CD4-positive, alpha-beta T cell treated with Interleukin-6 for 4 hours (primary cell): ENCODE measurements at regions not wholly inside any gene's neighbourhood (a gene's known extent, or its start where the extent isn't known, plus 50 kb on each side); places are given as distances from the start of the nearest gene placed in this dataset.
"Not testable (repeated sequence)": the region's sequence is repeated elsewhere in the genome, so short reads cannot be mapped to it uniquely, and the experiment has no call there.

Experiments used
- DNase-seq: peaks from one replicate; pipeline ENCODE4 v3.0.0-alpha.2; 2020; ENCODE audit warnings: mixed read lengths

GRCh38 chr12:115297445-115297844, 613.5 kb upstream of the TBX3 start:
- DNase-seq = no peak

- no peak for DNase-seq
Measured at GRCh38 chr12:115296613-115297198, 612.7 kb upstream of the TBX3 start.

DNA sequence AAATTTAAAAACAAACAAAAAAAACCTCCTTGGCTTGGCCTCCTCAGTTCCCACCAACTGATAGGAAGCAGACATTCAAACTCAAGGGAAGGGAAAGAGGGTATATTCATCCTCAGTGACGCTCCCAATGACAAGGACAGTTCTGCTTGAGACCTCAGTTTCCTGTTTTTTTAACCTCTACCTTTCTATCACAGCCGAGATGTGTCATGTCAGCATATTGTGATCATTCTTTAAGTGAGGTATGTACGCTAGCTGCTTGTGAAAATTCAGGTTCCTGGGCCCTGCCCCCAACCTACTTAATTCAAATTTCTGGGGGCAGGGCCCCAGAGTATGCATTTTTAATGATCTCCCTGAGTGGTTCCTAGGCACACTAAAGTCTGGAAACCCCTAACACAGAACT, 611.9 kb upstream of the TBX3 start:
- DNase-seq = no peak

GRCh38 chr12:115294453-115295133, 610.6 kb upstream of the TBX3 start:
- DNase-seq = no peak

DNA sequence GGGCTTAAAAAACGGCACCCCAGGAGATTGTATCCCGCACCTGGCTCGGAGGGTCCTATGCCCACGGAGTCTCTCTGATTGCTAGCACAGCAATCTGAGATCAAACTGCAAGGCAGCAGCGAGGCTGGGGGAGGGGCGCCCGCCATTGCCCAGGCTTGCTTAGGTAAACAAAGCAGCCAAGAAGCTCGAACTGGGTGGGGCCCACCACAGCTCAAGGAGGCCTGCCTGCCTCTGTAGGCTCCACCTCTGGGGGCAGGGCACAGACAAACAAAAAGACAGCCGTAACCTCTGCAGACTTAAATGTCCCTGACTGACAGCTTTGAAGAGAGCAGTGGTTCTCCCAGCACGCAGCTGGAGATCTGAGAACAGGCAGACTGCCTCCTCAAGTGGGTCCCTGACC, 601.5 kb upstream of the TBX3 start:
- not testable (repeated sequence) for DNase-seq

- no peak for DNase-seq
Measured at GRCh38 chr12:115273456-115273855, 589.5 kb upstream of the TBX3 start.

- DNase-seq = no peak
Measured at GRCh38 chr12:115268451-115268850, 584.5 kb upstream of the TBX3 start.

GRCh38 chr12:115267891-115268290, 583.9 kb upstream of the TBX3 start:
- no peak for DNase-seq

GRCh38 chr12:115267464-115267863, 583.5 kb upstream of the TBX3 start:
- DNase-seq = no peak

DNA sequence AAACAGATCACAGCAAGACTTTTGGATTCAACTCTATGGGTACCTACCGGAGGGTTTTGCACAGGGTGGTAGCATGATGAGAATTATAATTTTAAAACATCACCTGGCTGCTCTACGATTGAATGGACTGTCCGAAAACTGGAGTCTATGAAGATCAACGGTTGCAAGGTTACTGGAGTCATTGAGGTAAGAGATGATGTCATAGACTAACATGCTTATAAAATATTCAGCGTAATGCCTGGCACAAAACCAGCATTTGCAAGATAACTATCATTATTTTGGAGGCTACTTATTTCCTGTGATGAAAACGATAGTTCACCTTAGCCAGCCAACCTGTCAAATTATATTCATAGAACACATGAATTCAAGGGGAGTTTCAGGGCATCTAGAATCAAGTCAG, 580.6 kb upstream of the TBX3 start:
- DNase-seq = no peak

DNA sequence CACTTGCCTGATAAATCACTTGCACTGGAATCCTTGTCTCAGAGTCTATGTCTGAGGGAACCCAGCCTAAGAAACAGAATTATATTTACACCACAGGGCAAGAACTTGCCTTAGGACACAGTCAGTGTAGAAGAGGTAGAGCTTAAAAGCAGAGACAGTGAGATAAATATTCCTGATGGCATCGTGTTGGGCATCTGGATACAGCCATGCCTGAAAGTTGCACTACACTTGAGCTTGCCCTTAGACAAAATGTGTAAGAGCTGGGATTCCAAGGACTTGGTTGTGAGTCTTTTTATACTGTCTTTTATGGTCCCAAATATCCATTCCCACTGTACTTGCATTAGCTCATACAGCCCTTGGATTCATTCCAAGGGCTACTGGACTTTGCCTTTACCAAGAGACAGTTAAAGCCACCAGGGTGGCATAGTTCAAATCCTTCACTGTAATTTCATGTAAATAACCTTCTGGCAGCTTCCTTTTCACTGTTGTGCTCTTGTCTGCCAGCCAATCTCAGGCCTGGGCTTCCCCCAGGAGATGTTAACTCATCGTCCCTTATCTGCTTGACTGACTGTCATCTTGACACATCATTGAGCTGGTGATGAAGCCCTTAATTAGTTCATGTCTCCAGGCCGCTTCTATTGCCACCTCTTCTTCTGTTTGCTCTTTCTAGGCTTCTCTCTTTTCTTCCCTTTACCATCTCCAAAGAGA, 577.9 kb upstream of the TBX3 start:
- no peak for DNase-seq

- no peak for DNase-seq
Measured at GRCh38 chr12:115260762-115261675, 577.0 kb upstream of the TBX3 start.

GRCh38 chr12:115259968-115260747, 576.2 kb upstream of the TBX3 start:
- DNase-seq = no peak

- no peak for DNase-seq
Measured at GRCh38 chr12:115257791-115258190, 573.8 kb upstream of the TBX3 start.

GRCh38 chr12:115255962-115256361, 572.0 kb upstream of the TBX3 start:
- DNase-seq = no peak

DNA sequence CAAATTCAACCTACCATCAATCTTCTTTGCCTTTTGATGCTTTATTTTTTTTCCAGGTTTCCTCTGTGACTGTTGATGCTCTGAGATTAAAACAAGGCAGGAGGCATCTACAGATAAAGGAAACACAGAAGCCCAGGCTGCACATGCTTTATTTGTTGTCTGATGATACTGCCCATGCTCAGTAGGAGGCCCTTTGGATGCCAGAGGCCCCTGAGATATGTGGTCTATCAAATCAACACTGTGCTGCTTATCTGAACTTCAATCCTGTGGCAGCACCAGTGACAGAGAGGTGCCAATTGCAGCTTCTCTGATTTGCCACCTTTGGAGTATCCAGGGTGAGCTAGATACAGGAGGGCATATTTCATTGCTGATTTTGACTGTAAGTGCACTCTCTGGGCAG, 571.3 kb upstream of the TBX3 start:
- DNase-seq = no peak

- DNase-seq = no peak
Measured at GRCh38 chr12:115253049-115253448, 569.1 kb upstream of the TBX3 start.

DNA sequence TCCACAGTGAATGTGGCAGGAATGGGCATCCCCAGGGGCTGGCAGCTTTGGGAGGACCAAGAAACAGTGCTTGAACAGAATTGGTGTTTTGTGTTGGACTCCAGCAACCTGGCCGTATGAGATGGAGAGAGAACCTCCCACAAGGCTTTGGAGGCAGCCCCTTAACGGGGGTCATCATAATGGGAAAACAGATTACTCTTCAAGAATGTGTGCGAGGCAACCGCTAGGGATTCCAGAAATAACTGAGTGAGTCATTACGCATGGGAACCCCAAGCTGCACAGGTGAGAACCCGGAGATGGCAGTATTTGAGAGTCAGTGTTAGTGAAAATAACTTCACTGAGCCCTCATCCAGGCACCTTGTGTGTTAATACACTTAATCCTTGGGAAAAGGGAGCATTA, 567.8 kb upstream of the TBX3 start:
- DNase-seq = no peak

- DNase-seq = no peak
Measured at GRCh38 chr12:115249671-115250278, 565.8 kb upstream of the TBX3 start.

DNA sequence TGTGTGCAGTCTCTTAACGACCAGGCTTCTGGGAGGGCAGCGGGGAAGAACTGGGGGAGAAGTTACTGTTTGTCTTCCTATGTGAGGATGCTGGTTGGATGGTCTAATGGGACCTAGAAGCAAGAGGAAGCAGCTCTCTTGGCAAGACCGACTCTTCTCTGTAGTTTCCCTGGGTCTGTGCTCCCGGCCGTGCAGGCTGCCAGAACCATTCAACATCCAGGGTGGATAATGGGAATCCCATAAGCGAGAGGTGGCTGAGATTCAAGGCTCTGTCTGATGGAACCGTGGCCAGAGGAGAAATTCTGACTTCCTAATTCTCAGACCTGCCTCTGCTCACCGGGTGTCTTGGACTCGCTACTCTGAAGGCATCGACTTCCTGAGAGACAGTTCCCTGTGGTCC, 561.0 kb upstream of the TBX3 start:
- DNase-seq = no peak

DNA sequence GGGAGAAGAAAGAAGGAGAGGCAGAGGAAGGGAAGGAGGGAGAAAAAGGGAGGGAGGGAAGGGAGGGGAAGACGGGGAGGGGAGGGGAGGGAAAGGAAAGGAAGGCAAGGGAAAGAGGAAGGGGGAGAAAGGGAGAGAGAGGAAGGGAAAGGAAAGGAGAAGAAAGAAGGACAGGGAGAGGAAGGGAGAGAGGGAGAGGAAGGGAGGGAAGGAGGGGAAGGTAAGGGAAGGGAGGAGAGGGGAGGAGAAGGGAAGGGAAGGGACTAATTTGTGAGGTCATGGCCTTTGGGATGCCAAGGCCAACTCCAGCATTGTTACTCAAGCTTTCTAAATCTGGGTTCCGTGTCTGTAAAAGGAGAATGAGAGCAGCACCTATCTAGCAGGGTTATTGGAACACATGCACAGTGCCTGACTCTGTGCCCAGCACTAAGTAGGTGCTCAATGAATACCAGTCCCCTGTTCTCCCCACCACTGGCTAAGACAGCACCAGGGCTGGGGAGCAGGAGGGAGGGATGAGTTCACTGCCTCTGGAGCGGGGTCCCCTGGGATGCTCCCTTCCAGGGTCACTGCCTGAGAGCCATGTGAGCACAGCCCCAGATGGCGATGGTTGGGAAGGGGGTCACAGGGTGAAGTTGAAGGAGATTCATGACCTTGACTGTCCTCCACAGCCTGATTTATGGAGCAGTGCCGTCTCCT, 560.1 kb upstream of the TBX3 start:
- DNase-seq = no peak
